ENCODE measurements at regions not wholly inside any gene's neighbourhood (a gene's known extent, or its start where the extent isn't known, plus 50 kb on each side); places are given as distances from the start of the nearest gene placed in this dataset.

- ChIA-PET RAD21 (ENCODE audit: unreplicated experiment) (no interaction called here), CTCF (interaction anchor here (1.1 kb wide), 1 partner anchor 10 kb away, joined by 3 read pairs; no protein-coding TSS in a partner anchor), POLR2A (no interaction called here), SMC1A (ENCODE audit: uncharacterized antibody, unreplicated experiment) (no interaction called here)
- Histone ChIP-seq H3K9me3 (replicated peaks; ENCODE audit: control insufficient read depth, insufficient read depth, low read length) (no peaks in the 10 kb centered on the region), H3K27me3 (replicated peaks in 1 of 2; ENCODE audit: control insufficient read depth in 2 of 2, insufficient read depth in 2 of 2, low read length in 1 of 2) (no peaks in the 10 kb centered on the region; a peak in 1 of 4 replicates), H3K4me1 (ENCODE audit: control insufficient read depth, insufficient read depth, low read length) (no peaks in the 10 kb centered on the region), H4K20me1 (ENCODE audit: control insufficient read depth, insufficient read depth) (no peaks in the 10 kb centered on the region), H3K36me3 (ENCODE audit: control insufficient read depth in 2 of 2, insufficient read depth in 2 of 2, low read length in 1 of 2) (no peaks in the 10 kb centered on the region), H3K4me2 (ENCODE audit: control insufficient read depth, insufficient read depth) (no peak overlapping the region), H3K79me2 (ENCODE audit: control insufficient read depth, insufficient read depth, low read length) (no peaks in the 10 kb centered on the region), H3K4me3 (no peak overlapping the region), H2AFZ (ENCODE audit: control insufficient read depth, low read depth, low read length) (no peak overlapping the region), H3K9ac (ENCODE audit: control insufficient read depth, insufficient read depth, low read length) (no peak overlapping the region), H3K27ac (ENCODE audit: control insufficient read depth, insufficient read depth) (no peak overlapping the region)
- no peak for DNase-seq (ENCODE audit: low read depth, low spot score)
- ATAC-seq = no peak
- in situ Hi-C loops (cut with MboI) (no loop called here), intact Hi-C loops (cut with micrococcal nuclease; ENCODE audit: unreplicated experiment) (no loop called here)
- no peak for FAIRE-seq
- no TSS peak for BruUV-seq (replicated peaks)
- 39% methylated on average over 2 of the region's 2 CpGs for WGBS (ENCODE audit: insufficient coverage, insufficient replicate concordance, low lambda C conversion rate, missing lambda C conversion rate)
- TF ChIP-seq MYC (IDR thresholded peaks at IDR 0.05; ENCODE audit: insufficient read depth, insufficient read length, insufficient replicate concordance, low read length, severe bottlenecking) (no peak), NRF1 (conservative IDR thresholded peaks at IDR 0.05; ENCODE audit: low read depth, low read length) (no peak), MXI1 (IDR thresholded peaks at IDR 0.05; ENCODE audit: low read depth, low read length) (no peak), SP1 (IDR thresholded peaks at IDR 0.05; ENCODE audit: low read depth, low read length) (no peak), TARDBP (IDR thresholded peaks at IDR 0.05; ENCODE audit: borderline replicate concordance) (no peak), PBX3 (IDR thresholded peaks at IDR 0.05; ENCODE audit: insufficient replicate concordance, low read depth, low read length) (no peak), ESRRA (IDR thresholded peaks at IDR 0.05; ENCODE audit: low read length) (no peak), USF2 (IDR thresholded peaks at IDR 0.05; ENCODE audit: borderline replicate concordance, low read depth, low read length) (no peak), RFX5 (IDR thresholded peaks at IDR 0.05; ENCODE audit: low read depth, low read length) (no peak), PAX5 (IDR thresholded peaks at IDR 0.05; ENCODE audit: borderline replicate concordance, low read depth, low read length) (no peak), ZBTB4 (CRISPR knock-in tag; IDR thresholded peaks at IDR 0.05) (no peak), TCF12 (IDR thresholded peaks at IDR 0.05; ENCODE audit: low read depth, low read length) (no peak), LARP7 (IDR thresholded peaks at IDR 0.05) (no peak), MTA3 (IDR thresholded peaks at IDR 0.05; ENCODE audit: borderline replicate concordance, low read length) (no peak), NR2C2 (IDR thresholded peaks at IDR 0.05; ENCODE audit: borderline replicate concordance, control insufficient read depth, insufficient read length, low read depth) (no peak), TCF3 (IDR thresholded peaks at IDR 0.05; ENCODE audit: borderline replicate concordance, insufficient read depth, low read depth, low read length) (no peak)
Measured at GRCh38 chr6:133632206-133632605, 256.7 kb upstream of the TCF21 start.
